CD4-positive, alpha-beta T cell treated with Interleukin-6 at 100 ng/mL for 8 hours (primary cell): ENCODE measurements at regions not wholly inside any gene's neighbourhood (a gene's known extent, or its start where the extent isn't known, plus 50 kb on each side); places are given as distances from the start of the nearest gene placed in this dataset.
"Not testable (repeated sequence)": the region's sequence is repeated elsewhere in the genome, so short reads cannot be mapped to it uniquely, and the experiment has no call there.

Source experiments
- DNase-seq: peaks from one replicate; pipeline ENCODE4 v3.0.0-alpha.2; 2020; ENCODE audit warnings: mixed read lengths, low spot score

- no peak for DNase-seq
Observed at GRCh38 chr13:89361909-89362308, 1690.7 kb downstream of the SLITRK5 start.

GRCh38 chr13:89363144-89363543, 1692.0 kb downstream of the SLITRK5 start:
- no peak for DNase-seq

GRCh38 chr13:89372193-89372592, 1701.0 kb downstream of the SLITRK5 start:
- DNase-seq = no peak

GRCh38 chr13:89375839-89376238, 1704.7 kb downstream of the SLITRK5 start:
- no peak for DNase-seq

GRCh38 chr13:89380101-89380500, 1708.9 kb downstream of the SLITRK5 start:
- DNase-seq = no peak

GRCh38 chr13:89382981-89383380, 1711.8 kb downstream of the SLITRK5 start:
- DNase-seq = no peak

- no peak for DNase-seq
Observed at GRCh38 chr13:89383891-89384290, 1712.7 kb downstream of the SLITRK5 start.

GRCh38 chr13:89393758-89394304, 1722.7 kb downstream of the SLITRK5 start:
- no peak for DNase-seq

- DNase-seq = no peak
Observed at GRCh38 chr13:89401264-89401675, 1730.1 kb downstream of the SLITRK5 start.

- DNase-seq = no peak
Observed at GRCh38 chr13:89402211-89402610, 1731.0 kb downstream of the SLITRK5 start.

GRCh38 chr13:89406096-89406495, 1734.9 kb downstream of the SLITRK5 start:
- not testable (repeated sequence) for DNase-seq

- DNase-seq = no peak
Observed at GRCh38 chr13:89407357-89407756, 1736.2 kb downstream of the SLITRK5 start.

- no peak for DNase-seq
Observed at GRCh38 chr13:89432997-89433396, 1761.8 kb downstream of the SLITRK5 start.

GRCh38 chr13:89434624-89435023, 1763.5 kb downstream of the SLITRK5 start:
- DNase-seq = not testable (repeated sequence)

- DNase-seq = no peak
Observed at GRCh38 chr13:89454681-89455080, 1783.5 kb downstream of the SLITRK5 start.

- DNase-seq = no peak
Observed at GRCh38 chr13:89455225-89455624, 1784.1 kb downstream of the SLITRK5 start.

- no peak for DNase-seq
Observed at GRCh38 chr13:89455741-89456140, 1784.6 kb downstream of the SLITRK5 start.

GRCh38 chr13:89457977-89458376, 1786.8 kb downstream of the SLITRK5 start:
- DNase-seq = no peak

- no peak for DNase-seq
Observed at GRCh38 chr13:89458456-89458855, 1787.3 kb downstream of the SLITRK5 start.

- not testable (repeated sequence) for DNase-seq
Observed at GRCh38 chr13:89460895-89461294, 1789.7 kb downstream of the SLITRK5 start.

GRCh38 chr13:89465366-89465765, 1794.2 kb downstream of the SLITRK5 start:
- no peak for DNase-seq

- no peak for DNase-seq
Observed at GRCh38 chr13:89468081-89468480, 1796.9 kb downstream of the SLITRK5 start.

GRCh38 chr13:89470901-89471300, 1799.7 kb downstream of the SLITRK5 start:
- DNase-seq = no peak

- DNase-seq = no peak
Observed at GRCh38 chr13:89474432-89474831, 1803.3 kb downstream of the SLITRK5 start.

GRCh38 chr13:89486065-89486464, 1814.9 kb downstream of the SLITRK5 start:
- DNase-seq = no peak
